NCI-H2107 (cell line): ENCODE measurements at regions not wholly inside any gene's neighbourhood (a gene's known extent, or its start where the extent isn't known, plus 50 kb on each side); places are given as distances from the start of the nearest gene placed in this dataset.
"Not testable (repeated sequence)": the region's sequence is repeated elsewhere in the genome, so short reads cannot be mapped to it uniquely, and the experiment has no call there.

Source experiments
- DNase-seq: peaks from one replicate; lab custom pipeline; 2025; lab: John Stamatoyannopoulos, UW

- DNase-seq, result no peak
Observed at GRCh38 chr1:191668525-191668924, 489.7 kb upstream of the RGS18 start.

- DNase-seq, result no peak
Observed at GRCh38 chr1:191669629-191670028, 488.6 kb upstream of the RGS18 start.

- DNase-seq, result no peak
Observed at GRCh38 chr1:191671236-191671635, 487.0 kb upstream of the RGS18 start.

GRCh38 chr1:191674626-191675179 is 483.6 kb upstream of the RGS18 start:
- DNase-seq, result no peak

- DNase-seq, result no peak
Observed at GRCh38 chr1:191675856-191676783, 482.1 kb upstream of the RGS18 start.

GRCh38 chr1:191685669-191686068 is 472.6 kb upstream of the RGS18 start:
- no peak for DNase-seq

- DNase-seq, result no peak
Observed at GRCh38 chr1:191687721-191688120, 470.5 kb upstream of the RGS18 start.

GRCh38 chr1:191690931-191691330 is 467.3 kb upstream of the RGS18 start:
- no peak for DNase-seq

GRCh38 chr1:191693797-191694196 is 464.5 kb upstream of the RGS18 start:
- DNase-seq, result no peak

- DNase-seq, result no peak
Observed at GRCh38 chr1:191695865-191696264, 462.4 kb upstream of the RGS18 start.

GRCh38 chr1:191696354-191696753 is 461.9 kb upstream of the RGS18 start:
- DNase-seq, result no peak

GRCh38 chr1:191697556-191697955 is 460.7 kb upstream of the RGS18 start:
- no peak for DNase-seq

- no peak for DNase-seq
Observed at GRCh38 chr1:191698246-191698645, 460.0 kb upstream of the RGS18 start.

GRCh38 chr1:191699343-191699742 is 458.9 kb upstream of the RGS18 start:
- DNase-seq, result no peak

- no peak for DNase-seq
Observed at GRCh38 chr1:191700922-191701321, 457.3 kb upstream of the RGS18 start.

- DNase-seq, result no peak
Observed at GRCh38 chr1:191702124-191702523, 456.1 kb upstream of the RGS18 start.

GRCh38 chr1:191707288-191707687 is 451.0 kb upstream of the RGS18 start:
- no peak for DNase-seq

GRCh38 chr1:191709215-191709614 is 449.0 kb upstream of the RGS18 start:
- no peak for DNase-seq

GRCh38 chr1:191711961-191712360 is 446.3 kb upstream of the RGS18 start:
- no peak for DNase-seq

GRCh38 chr1:191714845-191715244 is 443.4 kb upstream of the RGS18 start:
- no peak for DNase-seq

- no peak for DNase-seq
Observed at GRCh38 chr1:191729742-191730141, 428.5 kb upstream of the RGS18 start.

GRCh38 chr1:191731608-191732302 is 426.5 kb upstream of the RGS18 start:
- DNase-seq, result not testable (repeated sequence)

- DNase-seq, result no peak
Observed at GRCh38 chr1:191734321-191734720, 423.9 kb upstream of the RGS18 start.
